ENCODE measurements at regions not wholly inside any gene's neighbourhood (a gene's known extent, or its start where the extent isn't known, plus 50 kb on each side); places are given as distances from the start of the nearest gene placed in this dataset.

GRCh38 chr1:60987904-60988303, 94.5 kb upstream of the NFIA start:
- H3K27ac Mint-ChIP-seq = no peak overlapping the region
- ATAC-seq (no peak), DNase-seq (ENCODE audit: low spot score) (no peak)
- POLR2A ChIA-PET = interaction anchor here (0.6 kb wide), 1 partner anchor 8 kb away, joined by 5 read pairs; no protein-coding TSS in a partner anchor
- H3K4me1 Mint-ChIP-seq = peaks cover 8% of the 10 kb centered on the region
- H3K36me3 Mint-ChIP-seq = no peaks in the 10 kb centered on the region
- no peaks in the 10 kb centered on the region for H3K9me3 Mint-ChIP-seq
- TF ChIP-seq ZMAT4 (CRISPR knock-in tag; IDR thresholded peaks at IDR 0.05) (no peak), NFYB (CRISPR knock-in tag; conservative IDR thresholded peaks at IDR 0.05; ENCODE audit: low read depth) (no peak), ZNF138 (CRISPR knock-in tag; conservative IDR thresholded peaks at IDR 0.05) (no peak), FOXP1 (CRISPR knock-in tag; IDR thresholded peaks at IDR 0.05; ENCODE audit: borderline replicate concordance) (no peak), KAT7 (CRISPR knock-in tag; IDR thresholded peaks at IDR 0.05; ENCODE audit: borderline replicate concordance) (no peak), NR2C2 (CRISPR knock-in tag; IDR thresholded peaks at IDR 0.05) (no peak), ZBTB21 (CRISPR knock-in tag; IDR thresholded peaks at IDR 0.05; ENCODE audit: borderline replicate concordance) (no peak), TP53 (CRISPR knock-in tag; IDR thresholded peaks at IDR 0.05) (no peak), CTCF (IDR thresholded peaks at IDR 0.05) (no peak), ATF1 (CRISPR knock-in tag; IDR thresholded peaks at IDR 0.05) (no peak), GTF2I (CRISPR knock-in tag; conservative IDR thresholded peaks at IDR 0.05) (no peak), ZNF219 (CRISPR knock-in tag; IDR thresholded peaks at IDR 0.05; ENCODE audit: borderline replicate concordance) (no peak)
- TF ChIP-seq, protein P1, sequence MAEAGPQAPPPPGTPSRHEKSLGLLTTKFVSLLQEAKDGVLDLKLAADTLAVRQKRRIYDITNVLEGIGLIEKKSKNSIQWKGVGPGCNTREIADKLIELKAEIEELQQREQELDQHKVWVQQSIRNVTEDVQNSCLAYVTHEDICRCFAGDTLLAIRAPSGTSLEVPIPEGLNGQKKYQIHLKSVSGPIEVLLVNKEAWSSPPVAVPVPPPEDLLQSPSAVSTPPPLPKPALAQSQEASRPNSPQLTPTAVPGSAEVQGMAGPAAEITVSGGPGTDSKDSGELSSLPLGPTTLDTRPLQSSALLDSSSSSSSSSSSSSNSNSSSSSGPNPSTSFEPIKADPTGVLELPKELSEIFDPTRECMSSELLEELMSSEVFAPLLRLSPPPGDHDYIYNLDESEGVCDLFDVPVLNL (CRISPR knock-in tag; IDR thresholded peaks at IDR 0.05; ENCODE audit: borderline replicate concordance, low read depth) = no peak
- TF ChIP-seq, protein P2, sequence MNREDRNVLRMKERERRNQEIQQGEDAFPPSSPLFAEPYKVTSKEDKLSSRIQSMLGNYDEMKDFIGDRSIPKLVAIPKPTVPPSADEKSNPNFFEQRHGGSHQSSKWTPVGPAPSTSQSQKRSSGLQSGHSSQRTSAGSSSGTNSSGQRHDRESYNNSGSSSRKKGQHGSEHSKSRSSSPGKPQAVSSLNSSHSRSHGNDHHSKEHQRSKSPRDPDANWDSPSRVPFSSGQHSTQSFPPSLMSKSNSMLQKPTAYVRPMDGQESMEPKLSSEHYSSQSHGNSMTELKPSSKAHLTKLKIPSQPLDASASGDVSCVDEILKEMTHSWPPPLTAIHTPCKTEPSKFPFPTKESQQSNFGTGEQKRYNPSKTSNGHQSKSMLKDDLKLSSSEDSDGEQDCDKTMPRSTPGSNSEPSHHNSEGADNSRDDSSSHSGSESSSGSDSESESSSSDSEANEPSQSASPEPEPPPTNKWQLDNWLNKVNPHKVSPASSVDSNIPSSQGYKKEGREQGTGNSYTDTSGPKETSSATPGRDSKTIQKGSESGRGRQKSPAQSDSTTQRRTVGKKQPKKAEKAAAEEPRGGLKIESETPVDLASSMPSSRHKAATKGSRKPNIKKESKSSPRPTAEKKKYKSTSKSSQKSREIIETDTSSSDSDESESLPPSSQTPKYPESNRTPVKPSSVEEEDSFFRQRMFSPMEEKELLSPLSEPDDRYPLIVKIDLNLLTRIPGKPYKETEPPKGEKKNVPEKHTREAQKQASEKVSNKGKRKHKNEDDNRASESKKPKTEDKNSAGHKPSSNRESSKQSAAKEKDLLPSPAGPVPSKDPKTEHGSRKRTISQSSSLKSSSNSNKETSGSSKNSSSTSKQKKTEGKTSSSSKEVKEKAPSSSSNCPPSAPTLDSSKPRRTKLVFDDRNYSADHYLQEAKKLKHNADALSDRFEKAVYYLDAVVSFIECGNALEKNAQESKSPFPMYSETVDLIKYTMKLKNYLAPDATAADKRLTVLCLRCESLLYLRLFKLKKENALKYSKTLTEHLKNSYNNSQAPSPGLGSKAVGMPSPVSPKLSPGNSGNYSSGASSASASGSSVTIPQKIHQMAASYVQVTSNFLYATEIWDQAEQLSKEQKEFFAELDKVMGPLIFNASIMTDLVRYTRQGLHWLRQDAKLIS (CRISPR knock-in tag; IDR thresholded peaks at IDR 0.05; ENCODE audit: borderline replicate concordance) = no peak
- TF ChIP-seq, protein P3, sequence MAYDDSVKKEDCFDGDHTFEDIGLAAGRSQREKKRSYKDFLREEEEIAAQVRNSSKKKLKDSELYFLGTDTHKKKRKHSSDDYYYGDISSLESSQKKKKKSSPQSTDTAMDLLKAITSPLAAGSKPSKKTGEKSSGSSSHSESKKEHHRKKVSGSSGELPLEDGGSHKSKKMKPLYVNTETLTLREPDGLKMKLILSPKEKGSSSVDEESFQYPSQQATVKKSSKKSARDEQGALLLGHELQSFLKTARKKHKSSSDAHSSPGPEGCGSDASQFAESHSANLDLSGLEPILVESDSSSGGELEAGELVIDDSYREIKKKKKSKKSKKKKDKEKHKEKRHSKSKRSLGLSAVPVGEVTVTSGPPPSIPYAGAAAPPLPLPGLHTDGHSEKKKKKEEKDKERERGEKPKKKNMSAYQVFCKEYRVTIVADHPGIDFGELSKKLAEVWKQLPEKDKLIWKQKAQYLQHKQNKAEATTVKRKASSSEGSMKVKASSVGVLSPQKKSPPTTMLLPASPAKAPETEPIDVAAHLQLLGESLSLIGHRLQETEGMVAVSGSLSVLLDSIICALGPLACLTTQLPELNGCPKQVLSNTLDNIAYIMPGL (CRISPR knock-in tag; IDR thresholded peaks at IDR 0.05) = no peak
- CTCF ChIA-PET = interaction anchor here (0.7 kb wide), 1 partner anchor 9 kb away, joined by 3 read pairs; no protein-coding TSS in a partner anchor
- H3K27me3 Mint-ChIP-seq (ENCODE audit: low read depth) = no peaks in the 10 kb centered on the region; the same call in 1 of the 2 replicates
- no peak overlapping the region for H3K4me3 Mint-ChIP-seq

- H3K4me3 Mint-ChIP-seq = no peak overlapping the region
- no peaks in the 10 kb centered on the region; the same call in 1 of the 2 replicates for H3K27me3 Mint-ChIP-seq (ENCODE audit: low read depth)
- ChIA-PET POLR2A (no interaction called here), CTCF (no interaction called here)
- DNase-seq (ENCODE audit: low spot score) = no peak
- no peaks in the 10 kb centered on the region for H3K4me1 Mint-ChIP-seq
- H3K36me3 Mint-ChIP-seq = no peaks in the 10 kb centered on the region
- no peaks in the 10 kb centered on the region for H3K9me3 Mint-ChIP-seq
- H3K27ac Mint-ChIP-seq = no peak overlapping the region
- ATAC-seq = no peak
- TF ChIP-seq PREB (CRISPR knock-in tag; IDR thresholded peaks at IDR 0.05; ENCODE audit: borderline replicate concordance) (no peak), CREM (CRISPR knock-in tag; IDR thresholded peaks at IDR 0.05) (no peak), FOXK1 (CRISPR knock-in tag; IDR thresholded peaks at IDR 0.05) (no peak), ZNF671 (CRISPR knock-in tag; IDR thresholded peaks at IDR 0.05) (no peak), ETV6 (CRISPR knock-in tag; IDR thresholded peaks at IDR 0.05) (no peak), JUN (CRISPR knock-in tag; IDR thresholded peaks at IDR 0.05) (no peak), NFYB (CRISPR knock-in tag; conservative IDR thresholded peaks at IDR 0.05; ENCODE audit: low read depth) (no peak), ZNF219 (CRISPR knock-in tag; IDR thresholded peaks at IDR 0.05; ENCODE audit: borderline replicate concordance) (no peak)
- TF ChIP-seq, protein P4, sequence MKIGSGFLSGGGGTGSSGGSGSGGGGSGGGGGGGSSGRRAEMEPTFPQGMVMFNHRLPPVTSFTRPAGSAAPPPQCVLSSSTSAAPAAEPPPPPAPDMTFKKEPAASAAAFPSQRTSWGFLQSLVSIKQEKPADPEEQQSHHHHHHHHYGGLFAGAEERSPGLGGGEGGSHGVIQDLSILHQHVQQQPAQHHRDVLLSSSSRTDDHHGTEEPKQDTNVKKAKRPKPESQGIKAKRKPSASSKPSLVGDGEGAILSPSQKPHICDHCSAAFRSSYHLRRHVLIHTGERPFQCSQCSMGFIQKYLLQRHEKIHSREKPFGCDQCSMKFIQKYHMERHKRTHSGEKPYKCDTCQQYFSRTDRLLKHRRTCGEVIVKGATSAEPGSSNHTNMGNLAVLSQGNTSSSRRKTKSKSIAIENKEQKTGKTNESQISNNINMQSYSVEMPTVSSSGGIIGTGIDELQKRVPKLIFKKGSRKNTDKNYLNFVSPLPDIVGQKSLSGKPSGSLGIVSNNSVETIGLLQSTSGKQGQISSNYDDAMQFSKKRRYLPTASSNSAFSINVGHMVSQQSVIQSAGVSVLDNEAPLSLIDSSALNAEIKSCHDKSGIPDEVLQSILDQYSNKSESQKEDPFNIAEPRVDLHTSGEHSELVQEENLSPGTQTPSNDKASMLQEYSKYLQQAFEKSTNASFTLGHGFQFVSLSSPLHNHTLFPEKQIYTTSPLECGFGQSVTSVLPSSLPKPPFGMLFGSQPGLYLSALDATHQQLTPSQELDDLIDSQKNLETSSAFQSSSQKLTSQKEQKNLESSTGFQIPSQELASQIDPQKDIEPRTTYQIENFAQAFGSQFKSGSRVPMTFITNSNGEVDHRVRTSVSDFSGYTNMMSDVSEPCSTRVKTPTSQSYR (CRISPR knock-in tag; IDR thresholded peaks at IDR 0.05) = no peak
Measured at GRCh38 chr1:60984062-60984799, 98.1 kb upstream of the NFIA start.
